ENCODE measurements at regions not wholly inside any gene's neighbourhood (a gene's known extent, or its start where the extent isn't known, plus 50 kb on each side); places are given as distances from the start of the nearest gene placed in this dataset.

GRCh38 chr5:17831279-17831678, 197.0 kb downstream of the TAF11L14 start:
- Histone ChIP-seq H3K9ac (ENCODE audit: extremely low read depth, low read length, poor library complexity, severe bottlenecking) (no peak overlapping the region), H3K27me3 (ENCODE audit: control insufficient read depth, insufficient read depth, low read length, poor library complexity, severe bottlenecking) (no peaks in the 10 kb centered on the region), H3K4me3 (ENCODE audit: low read length) (no peak overlapping the region), H3K36me3 (ENCODE audit: control insufficient read depth, insufficient read depth, low read length) (no peaks in the 10 kb centered on the region), H3K4me1 (ENCODE audit: control insufficient read depth, insufficient read depth, low read length) (no peaks in the 10 kb centered on the region), H3K27ac (ENCODE audit: low read depth, low read length) (peak overlapping the region; percentile 55), H3K9me3 (ENCODE audit: control insufficient read depth, low read length) (peaks cover 4% of the 10 kb centered on the region)
- H3K27me3 Mint-ChIP-seq (ENCODE audit: insufficient read depth), result peaks cover 3% of the 10 kb centered on the region
- DNase-seq, result no peak
- TF ChIP-seq CTCF (conservative IDR thresholded peaks at IDR 0.05), result no peak
- 25 to 77% methylated on average over 1 of the region's 1 CpG for WGBS, 2 experiments (ENCODE audit: insufficient coverage in 1 of 2, insufficient read length in 1 of 2)
- H3K4me3 Mint-ChIP-seq, result no peak overlapping the region
- no peaks in the 10 kb centered on the region for H3K36me3 Mint-ChIP-seq (ENCODE audit: low read depth)
- H3K27ac Mint-ChIP-seq, result no peak overlapping the region
- H3K9me3 Mint-ChIP-seq, result peaks cover 3% of the 10 kb centered on the region
- H3K4me1 Mint-ChIP-seq, result no peaks in the 10 kb centered on the region

- no peak for DNase-seq
- Histone ChIP-seq H3K27me3 (ENCODE audit: control insufficient read depth, insufficient read depth, low read length, poor library complexity, severe bottlenecking) (no peaks in the 10 kb centered on the region), H3K4me3 (ENCODE audit: low read length) (no peak overlapping the region), H3K36me3 (ENCODE audit: control insufficient read depth, insufficient read depth, low read length) (no peaks in the 10 kb centered on the region), H3K9ac (ENCODE audit: extremely low read depth, low read length, poor library complexity, severe bottlenecking) (no peak overlapping the region), H3K9me3 (ENCODE audit: control insufficient read depth, low read length) (peaks cover 20% of the 10 kb centered on the region), H3K4me1 (ENCODE audit: control insufficient read depth, insufficient read depth, low read length) (no peaks in the 10 kb centered on the region), H3K27ac (ENCODE audit: low read depth, low read length) (peak overlapping the region; percentile 73)
- no peaks in the 10 kb centered on the region for H3K4me1 Mint-ChIP-seq
- peaks cover 19% of the 10 kb centered on the region for H3K9me3 Mint-ChIP-seq
- no peak overlapping the region for H3K4me3 Mint-ChIP-seq
- 55 to 90% methylated on average over 2 to 5 of the region's 5 CpGs for WGBS, 2 experiments (ENCODE audit: insufficient coverage in 1 of 2, insufficient read length in 1 of 2)
- H3K27ac Mint-ChIP-seq, result no peak overlapping the region
- no peak for TF ChIP-seq CTCF (conservative IDR thresholded peaks at IDR 0.05)
- H3K27me3 Mint-ChIP-seq (ENCODE audit: insufficient read depth), result peaks cover 3% of the 10 kb centered on the region
- no peaks in the 10 kb centered on the region for H3K36me3 Mint-ChIP-seq (ENCODE audit: low read depth)
Observed at GRCh38 chr5:17832949-17833745, 198.9 kb downstream of the TAF11L14 start.

- Histone ChIP-seq H3K9ac (ENCODE audit: extremely low read depth, low read length, poor library complexity, severe bottlenecking) (no peak overlapping the region), H3K9me3 (ENCODE audit: control insufficient read depth, low read length) (peaks cover 36% of the 10 kb centered on the region)
- no peak overlapping the region for H3K27ac Mint-ChIP-seq
Observed at GRCh38 chr5:17837757-17838156, 203.5 kb downstream of the TAF11L14 start.

More at GRCh38 chr5:17837757-17838156, 203.5 kb downstream of the TAF11L14 start:
- no peak overlapping the region for H3K4me3 ChIP-seq (ENCODE audit: low read length)
- no peak for DNase-seq
- Mint-ChIP-seq H3K9me3 (peaks cover 39% of the 10 kb centered on the region), H3K27me3 (ENCODE audit: insufficient read depth) (peaks cover 10% of the 10 kb centered on the region), H3K4me1 (peaks cover 2% of the 10 kb centered on the region), H3K4me3 (no peak overlapping the region), H3K36me3 (ENCODE audit: low read depth) (no peaks in the 10 kb centered on the region)
- no peak for TF ChIP-seq CTCF (conservative IDR thresholded peaks at IDR 0.05)
- H3K27me3 ChIP-seq (ENCODE audit: control insufficient read depth, insufficient read depth, low read length, poor library complexity, severe bottlenecking), result no peaks in the 10 kb centered on the region
- H3K36me3 ChIP-seq (ENCODE audit: control insufficient read depth, insufficient read depth, low read length), result no peaks in the 10 kb centered on the region
- peaks cover 2% of the 10 kb centered on the region for H3K4me1 ChIP-seq (ENCODE audit: control insufficient read depth, insufficient read depth, low read length)
- WGBS, 2 experiments (ENCODE audit: insufficient coverage in 1 of 2, insufficient read length in 1 of 2), result 92 to 100% methylated on average over 2 of the region's 2 CpGs
- no peak overlapping the region for H3K27ac ChIP-seq (ENCODE audit: low read depth, low read length)

Data from endodermal cell (in vitro differentiated cells).